PC-9 (cell line): ENCODE measurements at regions not wholly inside any gene's neighbourhood (a gene's known extent, or its start where the extent isn't known, plus 50 kb on each side); places are given as distances from the start of the nearest gene placed in this dataset.

Source experiments
- CTCF ChIP-seq: fragments of 200-600 bp; sonication (generic); conservative IDR thresholded peaks from 2 replicates; pipeline ENCODE4 v1.6.1; 2017; ENCODE audit warnings: mixed run types, antibody characterized with exemption, mild to moderate bottlenecking, moderate library complexity
- EZH2 ChIP-seq: fragments of 200-600 bp; sonication (generic); IDR thresholded peaks from 2 replicates; pipeline ENCODE4 v1.8.0; 2017; ENCODE audit warnings: antibody characterized with exemption, low read depth

GRCh38 chr6:133671376-133671775 lies 217.5 kb upstream of the TCF21 start:
- TF ChIP-seq CTCF (no peak), EZH2 (no peak)
